LHCN-M2 (cell line): ENCODE measurements at regions not wholly inside any gene's neighbourhood (a gene's known extent, or its start where the extent isn't known, plus 50 kb on each side); places are given as distances from the start of the nearest gene placed in this dataset.

Experiments used
- DNase-seq: peaks from one replicate; pipeline ENCODE4 v3.0.0-alpha.2; 2012; ENCODE audit warnings: low read depth

DNA sequence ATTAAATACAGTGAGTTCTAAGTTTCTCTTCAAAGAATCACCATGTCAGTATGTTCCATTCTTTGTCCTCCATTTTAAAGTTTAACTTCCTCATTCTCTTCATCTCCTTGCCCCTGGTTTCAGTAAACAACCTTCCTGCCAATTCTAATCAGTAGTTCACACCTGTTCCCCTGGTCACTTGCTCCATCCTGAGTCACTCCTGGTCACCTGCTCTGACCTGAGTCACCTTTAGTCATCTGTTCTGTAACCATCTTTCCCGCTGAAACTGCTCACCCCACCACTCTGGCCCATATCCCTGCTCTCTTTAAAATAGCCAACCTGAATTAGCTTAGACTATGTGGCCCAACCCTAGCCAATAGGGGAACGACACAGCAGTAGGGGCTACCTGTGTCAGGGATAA lies 1447.4 kb upstream of the TMEM132C start:
- no peak for DNase-seq

DNA sequence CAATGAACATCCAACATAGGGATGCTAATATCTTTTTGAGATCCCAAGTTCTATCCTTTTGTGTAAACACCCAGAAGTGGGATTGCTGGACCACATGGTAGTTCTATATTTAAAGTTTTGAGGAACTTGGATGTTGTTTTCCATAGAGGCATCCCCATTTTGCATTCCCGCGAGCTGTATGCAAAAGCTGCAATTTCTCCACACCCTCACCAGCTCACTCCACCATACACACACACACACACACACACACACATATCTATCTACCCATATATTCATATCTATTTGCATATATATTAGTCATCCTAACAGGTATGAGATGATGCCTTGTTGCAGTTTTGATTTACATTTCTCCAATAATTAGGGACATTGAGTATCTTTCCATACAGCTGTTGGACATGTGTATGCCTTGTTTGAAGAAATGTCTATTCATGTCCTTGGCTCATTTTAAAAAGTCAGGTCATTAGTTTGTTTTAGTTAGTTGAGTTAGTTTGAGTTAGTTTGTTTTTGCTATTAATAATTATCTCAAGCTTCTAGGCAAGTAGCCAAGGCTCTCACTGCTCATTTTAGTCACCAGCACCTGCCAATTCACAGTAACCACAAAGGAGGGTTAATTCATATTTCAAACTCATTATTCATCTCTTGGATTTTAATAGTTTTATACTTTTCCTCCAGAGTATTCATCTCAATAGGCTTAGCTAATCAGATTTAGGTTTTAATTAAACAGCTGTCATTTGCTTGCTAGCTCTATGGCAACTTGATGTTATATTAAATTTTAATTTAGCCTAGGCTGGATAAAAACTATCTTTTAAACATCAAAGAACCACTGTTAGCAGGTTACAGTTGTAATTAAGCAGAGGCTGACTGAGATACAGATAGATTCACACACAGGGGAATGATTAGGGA lies 1435.9 kb upstream of the TMEM132C start:
- no peak for DNase-seq

DNA sequence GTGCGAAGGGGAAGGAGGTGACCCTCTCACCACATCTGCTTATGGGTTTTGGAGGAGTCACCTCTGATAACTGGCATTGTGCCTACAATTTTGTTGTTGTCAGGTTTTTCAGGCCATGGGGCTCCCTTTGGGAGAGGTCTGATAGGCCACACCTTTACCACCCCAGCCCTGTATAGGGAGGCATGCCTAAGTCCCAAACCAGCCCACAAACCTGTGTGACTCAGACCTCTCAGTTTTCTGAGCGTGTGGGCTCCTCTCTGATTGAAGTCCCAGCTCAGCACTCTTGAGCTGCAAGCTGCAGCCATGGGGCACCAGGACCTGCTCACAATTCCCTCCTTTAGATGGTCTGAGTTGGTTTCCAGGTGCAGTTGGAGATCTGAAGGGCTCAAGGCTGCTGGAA lies 1429.3 kb upstream of the TMEM132C start:
- DNase-seq: no peak

DNA sequence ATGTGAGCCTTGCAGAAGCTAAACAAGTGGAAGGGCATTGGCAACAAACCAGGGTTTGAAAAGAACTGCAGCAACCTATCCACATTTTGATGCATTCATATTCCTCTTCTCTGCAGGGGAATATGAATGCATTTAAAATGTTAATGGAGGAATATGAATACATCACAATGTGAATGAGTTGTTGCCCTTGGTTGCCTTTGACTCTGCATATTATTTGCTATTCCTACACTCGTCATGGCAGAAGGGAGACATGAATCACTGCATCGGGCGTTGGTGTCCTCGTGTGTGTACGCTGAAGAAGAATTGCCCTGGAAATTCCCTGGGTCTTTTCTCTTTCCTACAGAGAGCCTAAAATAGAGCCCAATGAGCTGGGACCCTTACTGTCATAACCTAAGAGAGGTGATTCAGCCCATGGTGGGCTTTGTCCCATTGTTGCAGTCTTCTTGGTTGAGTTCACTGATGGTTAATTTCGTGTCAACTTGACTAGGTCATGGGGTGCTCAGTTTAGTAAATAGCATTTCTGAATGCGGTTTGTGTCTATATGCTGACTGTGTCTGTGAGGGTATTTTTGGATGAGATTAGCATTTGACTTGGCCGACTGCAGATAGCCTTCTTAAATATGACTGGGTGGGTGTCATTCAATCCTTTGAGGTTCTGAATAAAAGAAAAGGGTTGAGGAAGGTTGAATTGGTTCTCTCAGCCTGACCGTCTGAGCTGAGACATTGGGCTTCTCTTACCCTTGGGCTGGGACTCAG lies 1422.9 kb upstream of the TMEM132C start:
- no peak for DNase-seq

DNA sequence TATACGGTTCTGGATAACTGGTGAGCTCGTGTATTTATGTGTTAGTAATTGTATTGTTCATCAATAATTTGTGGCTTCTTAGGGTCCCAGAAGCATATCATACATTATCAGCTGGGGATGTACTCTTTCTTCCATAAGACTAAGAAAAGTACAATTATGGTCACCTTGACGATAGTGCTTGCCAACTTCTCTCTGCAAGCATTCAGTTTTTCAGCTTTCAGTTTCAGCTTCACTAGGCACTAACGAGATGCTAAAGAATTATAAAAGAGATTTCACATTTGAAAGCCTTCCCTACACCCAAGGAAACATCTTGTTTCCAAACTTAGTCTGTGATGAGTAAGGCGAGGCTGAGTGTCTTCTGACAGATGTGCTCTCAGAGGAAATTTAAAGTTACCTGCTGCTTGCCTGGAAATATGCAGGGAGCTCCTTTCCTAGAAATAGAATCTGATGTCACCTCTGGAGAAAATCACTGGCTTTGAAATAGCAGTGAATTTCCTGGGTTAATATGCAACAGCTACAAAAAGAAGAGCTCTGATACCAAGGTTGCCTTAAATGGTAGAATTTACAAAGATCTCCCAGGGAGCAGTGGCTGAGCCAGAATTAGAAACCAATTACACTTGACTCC lies 1419.9 kb upstream of the TMEM132C start:
- DNase-seq: no peak

DNA sequence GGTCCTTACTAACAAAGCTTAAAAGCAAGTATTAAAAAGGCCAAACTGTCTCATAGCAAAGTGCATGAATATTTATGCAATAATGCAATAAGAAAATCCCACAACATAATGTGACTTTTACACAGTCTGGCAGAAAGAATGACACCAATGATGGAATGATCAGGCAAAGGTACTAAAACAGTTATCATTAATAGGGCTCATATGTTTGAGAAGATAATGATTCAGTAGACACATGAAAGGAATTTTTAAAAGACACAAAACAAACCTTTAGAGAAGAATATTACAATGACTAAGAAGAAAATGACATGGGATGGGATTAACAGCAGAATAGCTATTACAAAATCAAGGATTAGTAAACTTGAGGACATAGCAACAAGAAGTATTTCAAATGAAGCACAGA lies 1411.2 kb upstream of the TMEM132C start:
- no peak for DNase-seq

DNA sequence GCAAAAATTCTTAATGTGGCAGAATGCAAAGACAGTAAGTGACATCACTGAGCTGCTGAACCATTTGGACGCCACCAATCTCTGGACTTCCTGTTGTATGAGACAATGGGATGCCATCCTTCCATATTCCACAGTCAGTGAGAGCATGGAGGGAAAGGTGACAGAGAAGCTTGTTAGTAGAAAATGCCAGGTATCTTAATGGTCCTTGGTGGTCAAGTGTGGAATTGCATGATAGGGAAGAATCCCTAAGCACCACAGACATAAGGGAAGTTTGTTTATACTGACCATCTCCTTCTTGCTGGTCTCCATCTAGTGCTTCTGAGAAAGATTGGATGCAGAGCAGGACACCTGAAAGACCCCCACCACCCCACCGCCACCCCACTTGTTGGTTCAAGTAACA lies 1410.0 kb upstream of the TMEM132C start:
- DNase-seq: no peak

DNA sequence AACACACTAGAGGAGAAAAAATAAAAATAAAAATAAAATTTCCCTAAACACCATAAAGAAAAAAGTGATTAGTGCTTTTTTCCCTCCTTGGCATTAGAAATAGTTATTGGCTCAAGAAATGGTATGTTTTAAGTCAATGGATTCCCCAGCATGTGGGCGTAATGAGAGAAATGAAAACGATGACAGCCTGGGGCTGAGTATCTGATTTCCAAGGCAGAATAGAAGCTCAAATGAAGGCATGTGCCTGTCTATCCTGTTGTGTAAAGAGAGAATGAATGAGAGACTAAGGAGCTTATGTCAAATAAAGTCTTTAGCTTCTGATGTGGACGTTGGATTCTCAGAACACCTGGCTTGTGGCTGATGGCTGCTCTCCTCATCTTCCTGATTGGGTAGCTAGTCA lies 1408.4 kb upstream of the TMEM132C start:
- DNase-seq: no peak

DNA sequence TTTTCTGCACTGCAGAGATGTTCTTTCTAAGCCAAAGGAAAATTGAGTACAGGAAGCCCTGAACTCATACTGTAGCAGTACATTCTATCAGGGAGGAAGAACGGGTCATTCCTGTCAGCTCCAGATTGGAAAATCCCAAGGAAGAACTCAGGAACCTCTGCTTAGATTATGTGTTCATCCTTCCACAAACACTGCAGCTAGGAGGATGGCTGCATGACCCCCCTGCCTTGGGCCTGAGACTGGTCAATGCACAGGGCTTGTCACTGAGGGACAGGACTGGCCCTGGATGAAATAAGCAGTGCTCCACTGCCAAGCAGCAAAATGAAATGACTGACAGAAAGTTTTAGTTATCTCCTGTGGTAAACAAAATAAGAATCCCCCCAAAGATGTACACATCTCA lies 1406.8 kb upstream of the TMEM132C start:
- no peak for DNase-seq

DNA sequence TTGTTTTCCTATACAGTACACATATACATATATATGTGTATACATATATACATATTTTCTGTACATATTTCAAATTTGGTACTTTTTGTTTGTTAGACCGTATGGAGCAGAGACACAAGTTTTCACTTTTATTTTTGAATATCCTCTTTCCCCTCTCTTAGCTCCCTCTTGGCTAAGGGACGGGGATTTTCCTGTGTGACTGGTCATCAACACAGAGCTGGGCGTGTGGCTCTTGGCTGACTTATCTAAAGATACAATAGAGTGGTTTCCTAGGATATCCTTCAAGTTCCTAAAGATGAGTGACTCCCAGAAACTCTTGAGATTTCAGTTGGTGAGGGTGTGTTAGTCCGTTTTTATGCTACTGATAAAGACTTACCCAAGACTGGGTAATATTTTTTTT lies 1404.5 kb upstream of the TMEM132C start:
- DNase-seq: no peak

DNA sequence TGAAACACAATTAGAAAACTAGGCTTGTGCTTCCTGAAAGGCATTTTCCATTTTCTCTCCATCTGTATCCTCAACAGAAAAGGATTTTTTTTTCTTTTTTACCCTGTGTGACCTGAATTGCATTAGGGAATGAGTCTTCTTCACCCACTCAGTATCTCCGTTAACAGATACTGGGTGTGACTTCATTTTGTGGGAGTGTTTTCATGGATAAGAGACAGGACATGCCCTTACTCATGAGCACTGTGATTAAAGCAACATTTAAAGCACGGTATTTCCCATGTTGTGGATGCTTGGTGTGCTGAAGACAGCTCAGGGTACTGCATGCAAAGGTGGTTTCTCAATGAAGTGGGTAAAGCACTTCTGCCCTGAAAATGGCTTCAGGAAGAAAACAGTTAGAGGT lies 1397.3 kb upstream of the TMEM132C start:
- no peak for DNase-seq

DNA sequence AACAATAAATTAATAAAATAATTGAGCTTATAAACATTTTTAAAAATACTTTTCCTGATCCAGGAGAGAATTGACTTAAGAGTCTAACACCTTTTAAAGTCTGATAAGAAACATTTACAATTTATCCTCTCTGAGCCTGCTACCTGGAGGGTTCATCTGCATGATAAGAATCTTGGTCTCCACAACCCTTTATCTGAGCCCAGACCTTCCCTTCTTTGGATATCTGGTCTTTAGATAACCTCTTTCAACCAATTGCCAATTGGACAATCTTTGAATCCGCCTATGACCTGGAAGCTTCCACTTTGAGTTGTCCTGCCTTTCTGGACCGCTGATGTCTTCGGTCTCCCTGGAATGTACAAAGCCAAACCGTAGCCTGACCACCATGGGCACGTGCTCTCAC lies 1393.3 kb upstream of the TMEM132C start:
- no peak for DNase-seq

DNA sequence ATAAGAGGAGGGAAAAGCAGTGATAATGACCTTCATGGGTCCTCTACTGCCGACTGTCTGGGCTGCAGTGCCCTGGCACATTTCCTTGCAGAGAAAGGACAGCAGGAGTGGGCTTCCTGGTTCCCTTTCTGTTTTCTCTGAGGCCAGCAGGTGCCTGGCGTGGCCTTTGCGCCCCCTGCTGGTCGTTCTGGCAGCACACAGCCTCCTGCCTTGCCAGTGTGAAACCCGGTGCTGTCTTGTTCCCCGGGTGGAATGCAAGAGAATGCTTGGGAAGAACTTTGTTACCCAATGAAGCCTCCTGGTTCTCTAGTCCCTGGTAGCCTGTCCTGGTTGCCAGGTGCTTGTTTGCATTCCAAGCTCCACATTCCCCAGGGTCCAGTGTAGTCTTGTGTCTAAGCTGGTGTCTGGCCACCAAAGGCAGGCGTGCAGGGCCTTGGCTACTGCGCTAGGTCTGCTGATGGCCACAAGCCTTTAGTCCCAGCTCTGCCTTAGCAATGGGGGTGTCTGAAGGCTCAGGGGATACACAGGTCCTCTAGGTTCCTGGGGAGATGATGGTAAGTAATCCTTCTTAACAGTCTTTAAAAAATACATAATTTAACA lies 1392.4 kb upstream of the TMEM132C start:
- peak; percentile 40 for DNase-seq

DNA sequence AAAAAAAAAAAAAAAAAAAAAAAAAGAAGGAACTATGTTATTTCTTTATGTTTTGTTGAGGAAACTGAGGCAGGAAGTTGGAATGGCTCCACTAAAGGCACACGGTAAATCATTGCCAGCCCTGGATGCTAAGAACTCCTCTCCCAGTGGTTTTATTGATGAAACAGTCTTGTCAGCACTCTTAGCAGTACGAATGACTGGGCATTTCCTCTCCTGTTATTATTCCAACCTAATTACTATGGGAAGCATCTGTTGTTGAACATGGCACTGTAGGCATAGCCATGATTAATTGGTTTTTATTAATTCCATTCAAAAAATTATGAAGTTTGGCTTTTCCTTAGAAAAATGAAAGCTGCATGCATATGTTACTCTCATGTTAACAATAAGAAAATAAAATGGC lies 1387.1 kb upstream of the TMEM132C start:
- DNase-seq: no peak

DNA sequence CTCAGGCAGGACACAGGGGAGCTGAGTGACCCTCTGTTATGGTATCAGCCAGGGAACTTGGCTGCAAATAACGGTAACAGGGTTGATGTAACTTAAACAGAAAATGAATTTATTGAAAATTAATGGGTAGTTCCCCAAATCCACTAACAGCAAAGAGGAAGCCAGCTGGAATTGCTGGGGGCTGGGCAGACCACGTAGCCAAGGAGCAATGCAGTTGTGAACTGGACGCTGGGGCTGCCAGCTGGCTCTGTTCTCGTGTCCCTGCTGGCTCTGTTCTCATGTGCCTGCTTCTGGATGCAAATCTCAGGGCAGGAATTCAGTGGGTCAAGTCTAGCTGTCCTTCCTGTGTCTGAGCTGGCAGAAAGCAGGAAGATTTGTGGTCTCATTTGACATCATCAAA lies 1383.3 kb upstream of the TMEM132C start:
- DNase-seq: no peak

DNA sequence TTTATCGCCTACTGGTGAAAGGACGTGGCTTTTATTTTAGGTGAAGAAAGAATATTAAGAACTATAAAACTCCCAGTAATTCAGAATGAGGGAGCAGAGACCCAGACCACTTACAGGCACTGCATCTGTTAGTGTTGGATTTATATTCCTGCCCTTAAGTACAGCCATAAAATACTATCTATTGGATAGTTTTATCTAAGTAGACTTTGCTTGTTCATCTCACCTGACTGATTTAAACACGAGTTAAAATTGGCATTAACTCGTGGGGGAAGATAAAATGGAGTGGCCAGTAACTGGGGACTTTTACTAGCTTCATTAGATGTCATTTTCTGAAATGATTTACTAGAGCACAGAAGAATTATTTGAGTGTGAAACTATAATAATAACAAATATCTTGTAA lies 1377.5 kb upstream of the TMEM132C start:
- no peak for DNase-seq

DNA sequence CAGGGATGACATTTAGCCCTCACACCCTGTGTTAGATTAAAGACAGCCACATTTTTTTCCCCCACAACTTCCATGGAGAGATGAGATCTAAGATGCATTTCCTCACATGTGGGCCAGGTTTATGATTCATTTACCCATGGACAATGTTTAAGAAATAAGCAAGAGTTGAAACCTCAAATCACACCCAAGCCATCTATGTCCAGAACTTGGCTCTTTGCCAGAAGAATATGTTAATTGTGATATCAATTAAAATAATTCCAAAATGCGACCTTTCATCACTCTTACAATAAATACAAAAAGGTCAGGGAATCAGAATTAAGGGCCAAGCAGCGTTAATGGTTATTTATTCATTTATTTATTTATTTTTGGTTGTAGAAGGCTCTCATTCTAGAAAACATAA lies 1376.9 kb upstream of the TMEM132C start:
- DNase-seq: no peak

DNA sequence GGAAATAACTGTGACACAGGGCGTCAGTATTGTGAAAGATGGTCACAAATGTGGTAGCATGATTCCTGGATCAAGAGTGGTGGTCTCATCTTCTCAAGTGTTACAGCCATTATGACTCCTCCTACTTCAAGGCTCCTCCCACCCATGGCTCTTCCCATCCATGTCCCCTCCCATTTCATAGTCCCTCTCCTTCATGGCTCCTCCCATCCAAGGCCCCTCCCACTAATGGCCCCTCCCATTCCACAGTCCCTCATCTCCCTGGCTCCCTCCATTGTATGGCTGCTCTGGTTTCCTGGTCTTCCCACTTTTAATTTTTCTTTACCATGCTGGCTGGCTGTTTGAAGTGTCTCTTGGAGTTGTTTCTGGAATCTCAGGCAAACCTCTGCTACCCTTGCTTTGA lies 1375.2 kb upstream of the TMEM132C start:
- no peak for DNase-seq

DNA sequence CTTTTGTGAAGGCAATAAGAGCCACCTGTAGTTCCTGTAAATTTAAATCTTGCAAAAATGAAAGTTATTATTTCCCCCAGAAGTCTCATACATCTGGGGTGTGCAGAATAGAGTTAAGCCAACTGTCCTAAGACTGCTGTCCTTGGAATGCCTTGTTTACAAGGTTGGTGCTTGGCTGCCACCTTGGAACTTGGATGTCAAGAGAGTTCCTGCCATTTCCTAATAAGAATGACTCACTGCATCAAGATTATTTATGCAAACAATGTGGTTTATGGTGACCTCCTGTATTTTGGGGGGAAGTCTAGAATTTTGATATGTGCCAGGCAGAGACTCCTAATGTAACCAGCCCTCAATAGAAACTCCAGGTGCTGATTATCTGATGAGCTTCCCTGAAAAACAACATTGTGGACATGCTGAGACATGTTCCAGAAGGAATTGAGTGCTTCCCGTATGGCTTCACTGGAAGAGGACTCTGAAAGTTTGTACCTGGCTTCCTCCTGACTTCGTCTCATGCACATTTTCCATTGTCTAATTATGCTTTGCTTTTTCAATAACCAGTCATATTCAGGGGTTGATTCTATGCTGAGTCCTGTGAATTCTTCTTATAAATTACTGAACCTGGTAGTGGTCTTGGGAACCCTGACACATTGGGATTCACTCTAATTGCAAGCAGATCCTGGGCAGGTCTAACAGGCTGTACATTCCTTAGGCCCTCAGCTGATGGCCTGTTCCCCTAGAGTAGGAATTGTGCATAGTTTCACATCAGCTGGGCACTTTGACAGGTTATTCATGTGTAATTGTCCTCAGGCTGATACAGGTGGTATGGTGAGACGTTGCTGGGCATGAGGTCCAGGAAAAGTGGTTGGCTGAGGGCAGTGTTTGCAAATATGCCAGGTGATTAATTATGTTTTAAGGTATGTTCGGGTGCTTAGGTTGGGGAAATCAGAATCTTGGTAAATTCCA lies 1370.7 kb upstream of the TMEM132C start:
- peak; percentile 8 for DNase-seq

DNA sequence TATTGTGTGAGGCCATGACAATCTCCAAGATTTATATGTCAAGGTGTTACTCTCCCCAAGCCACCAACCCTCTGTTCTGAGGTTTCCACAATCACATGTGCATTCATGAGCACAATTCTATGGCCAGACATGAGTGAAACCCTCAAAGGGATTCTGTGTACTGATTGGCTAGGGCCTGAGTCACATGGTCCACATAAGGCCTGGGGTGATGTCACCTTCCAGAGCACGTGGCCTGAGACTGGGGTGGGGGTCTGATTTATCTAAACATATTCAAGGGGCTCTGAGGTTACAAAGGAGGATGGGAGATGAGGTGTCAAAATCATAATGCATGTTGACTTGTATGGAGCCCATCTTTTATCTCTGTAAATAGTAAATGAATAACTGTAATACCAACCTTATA lies 1369.9 kb upstream of the TMEM132C start:
- no peak for DNase-seq

DNA sequence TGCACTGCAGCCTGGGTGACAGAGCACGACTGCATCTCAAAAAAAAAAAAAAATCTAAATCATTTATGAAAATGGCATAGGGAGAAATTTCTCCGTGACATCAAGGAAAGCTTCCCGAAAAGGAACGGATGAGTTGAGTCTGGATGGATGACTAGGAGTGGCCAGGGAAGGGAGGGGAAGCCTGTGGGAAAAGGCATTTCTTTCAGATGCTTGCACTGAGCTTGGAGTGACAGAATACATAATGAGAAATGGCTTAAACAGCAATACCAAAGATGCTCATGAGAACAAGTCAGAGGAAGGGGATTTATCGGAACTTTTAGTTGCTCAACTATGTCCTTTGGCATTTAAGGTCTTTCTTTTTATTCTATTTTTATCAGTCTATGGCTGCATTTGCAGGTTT lies 1369.2 kb upstream of the TMEM132C start:
- DNase-seq: no peak
